ENCODE measurements at regions not wholly inside any gene's neighbourhood (a gene's known extent, or its start where the extent isn't known, plus 50 kb on each side); places are given as distances from the start of the nearest gene placed in this dataset.
"Not testable (repeated sequence)": the region's sequence is repeated elsewhere in the genome, so short reads cannot be mapped to it uniquely, and the experiment has no call there.

GRCh38 chr2:145407-145806 lies 99.1 kb upstream of the FAM110C start:
- Histone ChIP-seq H3K9me3 (no peaks in the 10 kb centered on the region), H3K27ac (replicated peaks in 1 of 4) (no peak overlapping the region), H3K4me3 (no peak overlapping the region), H3K4me1 (no peaks in the 10 kb centered on the region), H3K27me3 (peaks cover 0 to 6% (median 0%) of the 10 kb centered on the region in 4 donors), H3K36me3 (no peaks in the 10 kb centered on the region)
- intact Hi-C loops (cut with DNase I), result no loop called here
- DNase-seq (ENCODE audit: extremely low spot score), result no peak
- TF ChIP-seq POLR2AphosphoS5 (IDR thresholded peaks at IDR 0.05), result no peak
- no peak for TF ChIP-seq POLR2A (IDR thresholded peaks at IDR 0.05; ENCODE audit: low read depth)
- WGBS, result 82% methylated on average over 2 of the region's 2 CpGs

GRCh38 chr2:141611-142010 lies 95.3 kb upstream of the FAM110C start:
- intact Hi-C loops (cut with DNase I), result no loop called here
- TF ChIP-seq EP300 (IDR thresholded peaks at IDR 0.05), result no peak
- TF ChIP-seq CTCF (IDR thresholded peaks at IDR 0.05), result no peak
- Histone ChIP-seq H3K27ac (replicated peaks in 1 of 4) (no peak overlapping the region), H3K4me3 (no peak overlapping the region), H3K27me3 (peaks cover 0 to 13% (median 0%) of the 10 kb centered on the region in 4 donors), H3K36me3 (no peaks in the 10 kb centered on the region), H3K4me1 (no peaks in the 10 kb centered on the region), H3K9me3 (no peaks in the 10 kb centered on the region)
- DNase-seq (ENCODE audit: extremely low spot score), result no peak
- 66% methylated on average over 4 of the region's 4 CpGs for WGBS

- WGBS, result 74% methylated on average over 7 of the region's 7 CpGs
- Histone ChIP-seq H3K27me3 (peaks cover 0 to 22% (median 0%) of the 10 kb centered on the region in 4 donors), H3K9me3 (no peaks in the 10 kb centered on the region), H3K27ac (replicated peaks in 1 of 4) (no peak overlapping the region), H3K36me3 (no peaks in the 10 kb centered on the region), H3K4me3 (no peak overlapping the region), H3K4me1 (peaks cover 0 to 9% (median 4%) of the 10 kb centered on the region in 4 donors)
- DNase-seq (ENCODE audit: extremely low spot score), result no peak
- TF ChIP-seq POLR2AphosphoS5 (IDR thresholded peaks at IDR 0.05) (no peak), POLR2A (IDR thresholded peaks at IDR 0.05; ENCODE audit: low read depth) (no peak), CTCF (IDR thresholded peaks at IDR 0.05) (no peak), EP300 (IDR thresholded peaks at IDR 0.05) (no peak)
- intact Hi-C loops (cut with DNase I), result no loop called here
Measured at GRCh38 chr2:136666-137065, 90.4 kb upstream of the FAM110C start.

- TF ChIP-seq POLR2AphosphoS5 (IDR thresholded peaks at IDR 0.05) (no peak), CTCF (IDR thresholded peaks at IDR 0.05) (no peak), EP300 (IDR thresholded peaks at IDR 0.05) (no peak), POLR2A (IDR thresholded peaks at IDR 0.05; ENCODE audit: low read depth) (no peak)
- 28% methylated on average over 7 of the region's 7 CpGs for WGBS
- Histone ChIP-seq H3K4me1 (peaks cover 0 to 9% (median 4%) of the 10 kb centered on the region in 4 donors), H3K9me3 (no peaks in the 10 kb centered on the region), H3K27ac (replicated peaks in 1 of 4) (no peak overlapping the region), H3K36me3 (no peaks in the 10 kb centered on the region), H3K27me3 (peaks cover 0 to 21% (median 0%) of the 10 kb centered on the region in 4 donors), H3K4me3 (no peak overlapping the region)
- no peak for DNase-seq (ENCODE audit: extremely low spot score)
- intact Hi-C loops (cut with DNase I), result no loop called here
Measured at GRCh38 chr2:133675-134593, 87.6 kb upstream of the FAM110C start.

GRCh38 chr2:126769-127168 lies 80.5 kb upstream of the FAM110C start:
- H3K4me3 ChIP-seq; H3K4me1 ChIP-seq; H3K9me3 ChIP-seq; H3K27ac ChIP-seq (replicated peaks in 1 of 4); DNase-seq (ENCODE audit: extremely low spot score); intact Hi-C loops (cut with DNase I); H3K36me3 ChIP-seq: not testable (repeated sequence)
- WGBS, result no CpG with 5 or more reads among the region's 31 CpGs
- H3K27me3 ChIP-seq, result peaks cover 0 to 16% (median 0%) of the 10 kb centered on the region in 4 donors

Measured in esophagus muscularis mucosa (tissue), 4 donors.